B cell (primary cell): ENCODE measurements at regions not wholly inside any gene's neighbourhood (a gene's known extent, or its start where the extent isn't known, plus 50 kb on each side); places are given as distances from the start of the nearest gene placed in this dataset.

Experiments
- ATAC-seq: fragments of 200-7000 bp; cut with Tn5 transposase; one replicate; pipeline ENCODE4 v1.10.0; 2021; ENCODE audit warnings: low read depth, mild to moderate bottlenecking, moderate number of reproducible peaks, moderate library complexity
- CTCF ChIA-PET: fragments of 350-600 bp; sonication (Branson Sonifier 250); formaldehyde crosslinking; loops from one replicate; lab custom pipeline; 2021; ENCODE audit warnings: antibody characterized with exemption, inconsistent platforms; lab: Charles Lee
- POLR2A ChIA-PET: fragments of 350-600 bp; sonication (Branson Sonifier 250); formaldehyde crosslinking; loops from one replicate; lab custom pipeline; 2021; ENCODE audit warnings: antibody characterized with exemption; lab: Charles Lee
- DNase-seq: peaks from one replicate; pipeline ENCODE4 v3.0.0; 2013
- H2AFZ ChIP-seq: 2 replicates; pipeline ENCODE4 v1.6.1; 2012; ENCODE audit warnings: mild to moderate bottlenecking, low read depth, low read length; ENCODE audit not compliant: insufficient read depth, poor library complexity, severe bottlenecking
- H3K27ac ChIP-seq, 2 donors: 1 replicate in 1 of 2; 2 replicates in 1 of 2; pipeline ENCODE4 v1.5.1; 2012 to 2013; ENCODE audit warnings: low read length in 2 of 2, mild to moderate bottlenecking in 2 of 2, moderate library complexity in 1 of 2
- H3K27me3 ChIP-seq, 4 experiments: fragments of 200-600 bp in 1 of 4; sonication (generic) in 1 of 4; replicated peaks in 1 of 4; 1 replicate in 2 of 4; 2 replicates in 2 of 4; pipeline versions ENCODE4 v1.6.1 to v1.7.0; 2013 to 2016; ENCODE audit warnings: low read length in 3 of 4, mild to moderate bottlenecking in 2 of 4, mixed read lengths in 1 of 4, moderate library complexity in 1 of 4; ENCODE audit not compliant: insufficient read depth in 4 of 4, control insufficient read depth in 3 of 4; ENCODE audit errors: control extremely low read depth in 1 of 4
- H3K36me3 ChIP-seq, 2 experiments: replicated peaks in 1 of 2; 1 replicate in 1 of 2; 2 replicates in 1 of 2; pipeline versions ENCODE4 v1.6.1 to v1.7.1; 2013; ENCODE audit warnings: low read length in 1 of 2; ENCODE audit not compliant: insufficient read depth in 2 of 2, control insufficient read depth in 1 of 2; ENCODE audit errors: control extremely low read depth in 1 of 2, extremely low read depth in 1 of 2
- H3K4me1 ChIP-seq, 2 donors: fragments of 200-600 bp in 1 of 2; sonication (generic) in 1 of 2; 1 replicate in 1 of 2; 2 replicates in 1 of 2; pipeline versions ENCODE4 v1.5.1 to v1.6.1; 2013 to 2017; ENCODE audit warnings: low read length in 2 of 2; ENCODE audit not compliant: control insufficient read depth in 2 of 2, insufficient read depth in 2 of 2
- H3K4me2 ChIP-seq: replicated peaks from 2 replicates; pipeline ENCODE3; 2012; ENCODE audit warnings: mild to moderate bottlenecking, low read depth, low read length; ENCODE audit not compliant: poor library complexity, severe bottlenecking
- H3K4me3 ChIP-seq, 5 experiments: fragments of 200-600 bp in 1 of 5; sonication (generic) in 1 of 5; 1 replicate in 3 of 5; 2 replicates in 2 of 5; pipeline versions ENCODE4 v1.5.1 to v1.7.0; 2011 to 2016; ENCODE audit warnings: low read length in 4 of 5, mild to moderate bottlenecking in 4 of 5, low read depth in 2 of 5, control low read depth in 1 of 5, moderate library complexity in 1 of 5; ENCODE audit not compliant: insufficient read depth in 1 of 5; ENCODE audit errors: control extremely low read depth in 1 of 5, extremely low read depth in 1 of 5
- H3K79me2 ChIP-seq: fragments of 200-600 bp; sonication (generic); one replicate; pipeline ENCODE4 v1.6.0; 2016; ENCODE audit warnings: low read length; ENCODE audit not compliant: control insufficient read depth, insufficient read depth
- H3K9ac ChIP-seq: fragments of 200-600 bp; sonication (generic); 2 replicates; pipeline ENCODE4 v1.6.1; 2017; ENCODE audit warnings: mild to moderate bottlenecking, low read length, moderate library complexity
- H3K9me3 ChIP-seq, 3 donors: one replicate each; pipeline versions ENCODE4 v1.6.1 to v1.7.1; 2013; ENCODE audit warnings: low read length in 2 of 3; ENCODE audit not compliant: control insufficient read depth in 2 of 3, insufficient read depth in 1 of 3; ENCODE audit errors: control extremely low read depth in 1 of 3
- H4K20me1 ChIP-seq: 2 replicates; pipeline ENCODE4 v1.6.0; 2012; ENCODE audit warnings: mild to moderate bottlenecking, low read length; ENCODE audit not compliant: insufficient read depth, control insufficient read depth, poor library complexity, severe bottlenecking
- H3K27ac Mint-ChIP-seq: one replicate; pipeline ENCODE4 v1.8.0; 2021; ENCODE audit warnings: mixed read lengths
- H3K27me3 Mint-ChIP-seq: one replicate; pipeline ENCODE4 v1.8.0; 2021; ENCODE audit warnings: mixed read lengths
- H3K4me1 Mint-ChIP-seq: one replicate; pipeline ENCODE4 v1.8.0; 2021; ENCODE audit warnings: mixed read lengths
- H3K4me3 Mint-ChIP-seq: one replicate; pipeline ENCODE4 v1.8.0; 2021; ENCODE audit warnings: mixed read lengths
- H3K9me3 Mint-ChIP-seq: one replicate; pipeline ENCODE4 v1.8.0; 2022; ENCODE audit warnings: mixed read lengths; ENCODE audit not compliant: insufficient read depth
- CTCF ChIP-seq: fragments of 200-600 bp; IDR thresholded peaks from one replicate; pipeline ENCODE4 v1.8.0; 2022; ENCODE audit warnings: antibody characterized with exemption, mild to moderate bottlenecking
- EZH2 ChIP-seq: IDR thresholded peaks from 2 replicates; pipeline ENCODE4 v1.6.1; 2012; ENCODE audit warnings: borderline replicate concordance, low read depth, mild to moderate bottlenecking, moderate library complexity, low read length; ENCODE audit not compliant: insufficient read depth, poor library complexity, severe bottlenecking
- WGBS: methylation state at CpG from one replicate; pipeline ENCODE4 v1.1.5; 2013; ENCODE audit warnings: missing lambda C conversion rate; ENCODE audit not compliant: insufficient coverage; 5-methylcytosine and 5-hydroxymethylcytosine counted together
- intact Hi-C: fragments of 100-400 bp; cut with micrococcal nuclease; formaldehyde crosslinking; loops from one replicate; pipeline ENCODE4 v1.10.0; 2022

- Histone ChIP-seq H2AFZ (no peak overlapping the region), H3K9me3 (peaks cover 0 to under 1% (median 0%) of the 10 kb centered on the region in 3 donors), H3K4me1 (no peaks in the 10 kb centered on the region), H3K36me3 (no peaks in the 10 kb centered on the region), H3K4me3 (no peak overlapping the region), H3K27ac (no peak overlapping the region), H3K4me2 (no peak overlapping the region), H4K20me1 (no peaks in the 10 kb centered on the region), H3K79me2 (no peaks in the 10 kb centered on the region), H3K27me3 (no peaks in the 10 kb centered on the region), H3K9ac (no peak overlapping the region)
- Mint-ChIP-seq H3K9me3 (no peaks in the 10 kb centered on the region), H3K4me3 (no peak overlapping the region), H3K4me1 (peaks cover 6% of the 10 kb centered on the region), H3K27ac (no peak overlapping the region), H3K27me3 (no peaks in the 10 kb centered on the region)
- no peak for TF ChIP-seq CTCF
- POLR2A ChIA-PET, result no interaction called here
- whole genome bisulfite sequencing, result 92% methylated on average over 7 of the region's 8 CpGs
- CTCF ChIA-PET, result interaction anchor here (1.4 kb wide), 1 partner anchor 9 kb away, joined by 3 read pairs; no protein-coding TSS in a partner anchor
- DNase-seq, result no peak
- intact Hi-C loops, result no loop called here
- ATAC-seq, result no peak
Observed at GRCh38 chr3:30522476-30522875, 83.9 kb upstream of the TGFBR2 start.

- no peak for TF ChIP-seq EZH2
- TF ChIP-seq CTCF, result no peak
- ATAC-seq (no peak), DNase-seq (no peak)
- Histone ChIP-seq H3K4me1 (no peaks in the 10 kb centered on the region), H3K9ac (no peak overlapping the region), H3K27ac (no peak overlapping the region), H2AFZ (no peak overlapping the region), H3K36me3 (no peaks in the 10 kb centered on the region), H3K27me3 (no peaks in the 10 kb centered on the region), H4K20me1 (no peaks in the 10 kb centered on the region), H3K4me3 (no peak overlapping the region), H3K9me3 (no peaks in the 10 kb centered on the region), H3K4me2 (no peak overlapping the region), H3K79me2 (no peaks in the 10 kb centered on the region)
- 91% methylated on average over 1 of the region's 1 CpG for WGBS
- CTCF ChIA-PET, result interaction anchor here (1.4 kb wide), 1 partner anchor 10 kb away, joined by 3 read pairs; no protein-coding TSS in a partner anchor
- Mint-ChIP-seq H3K27me3 (no peaks in the 10 kb centered on the region), H3K27ac (no peak overlapping the region), H3K4me1 (peaks cover 6% of the 10 kb centered on the region), H3K4me3 (no peak overlapping the region), H3K9me3 (no peaks in the 10 kb centered on the region)
- POLR2A ChIA-PET, result no interaction called here
- intact Hi-C loops, result no loop called here
Observed at GRCh38 chr3:30523366-30523765, 83.0 kb upstream of the TGFBR2 start.
